ENCODE measurements at regions not wholly inside any gene's neighbourhood (a gene's known extent, or its start where the extent isn't known, plus 50 kb on each side); places are given as distances from the start of the nearest gene placed in this dataset.
"Not testable (repeated sequence)": the region's sequence is repeated elsewhere in the genome, so short reads cannot be mapped to it uniquely, and the experiment has no call there.

- POLR2A ChIA-PET, CTCF ChIA-PET: not testable (repeated sequence)
Observed at GRCh38 chr13:21314976-21315375, 138.5 kb downstream of the MRPL57 start.

GRCh38 chr13:21316376-21316775 lies 139.9 kb downstream of the MRPL57 start:
- ChIA-PET POLR2A (no interaction called here), CTCF (no interaction called here)

GRCh38 chr13:21318891-21319532 lies 140.1 kb downstream of the ZDHHC20 start:
- POLR2A ChIA-PET, result no interaction called here
- CTCF ChIA-PET, result no interaction called here

- ChIA-PET POLR2A (no interaction called here), CTCF (no interaction called here)
Observed at GRCh38 chr13:21319869-21320641, 139.0 kb downstream of the ZDHHC20 start.

- POLR2A ChIA-PET, result no interaction called here
Observed at GRCh38 chr13:21320642-21321034, 138.5 kb downstream of the ZDHHC20 start.

GRCh38 chr13:21321269-21321668 lies 137.8 kb downstream of the ZDHHC20 start:
- POLR2A ChIA-PET, result no interaction called here
- CTCF ChIA-PET, result interaction anchor here (0.6 kb wide), 1 partner anchor 112 kb away, joined by 3 read pairs; no protein-coding TSS in a partner anchor

More at GRCh38 chr13:21320642-21321034, 138.5 kb downstream of the ZDHHC20 start:
- CTCF ChIA-PET, result no interaction called here

GRCh38 chr13:21322327-21322965 lies 136.7 kb downstream of the ZDHHC20 start:
- POLR2A ChIA-PET, result no interaction called here
- CTCF ChIA-PET, result no interaction called here
